C4-2B (cell line): ENCODE measurements at regions not wholly inside any gene's neighbourhood (a gene's known extent, or its start where the extent isn't known, plus 50 kb on each side); places are given as distances from the start of the nearest gene placed in this dataset.
"Not testable (repeated sequence)": the region's sequence is repeated elsewhere in the genome, so short reads cannot be mapped to it uniquely, and the experiment has no call there.

Experiments used
- H3K27ac ChIP-seq: fragments of 450-650 bp; 2 replicates; pipeline ENCODE4 v1.5.1; 2017
- CTCF ChIP-seq: fragments of 450-650 bp; conservative IDR thresholded peaks from 2 replicates; pipeline ENCODE4 v1.5.1; 2017; ENCODE audit warnings: mild to moderate bottlenecking
- ZFX ChIP-seq: fragments of 450-650 bp; IDR thresholded peaks from 2 replicates; pipeline ENCODE4 v1.6.1; 2017

GRCh38 chrX:1124531-1124930, 87.9 kb downstream of the CRLF2 start:
- no peak for TF ChIP-seq ZFX
- TF ChIP-seq CTCF: no peak

GRCh38 chrX:1122851-1123250, 89.6 kb downstream of the CRLF2 start:
- H3K27ac ChIP-seq: not testable (repeated sequence)

More at GRCh38 chrX:1124531-1124930, 87.9 kb downstream of the CRLF2 start:
- no peak overlapping the region for H3K27ac ChIP-seq

GRCh38 chrX:1119275-1119674, 93.2 kb downstream of the CRLF2 start:
- H3K27ac ChIP-seq: no peak overlapping the region
- TF ChIP-seq ZFX (no peak), CTCF (no peak)

GRCh38 chrX:1118572-1119199, 93.8 kb downstream of the CRLF2 start:
- no peak for TF ChIP-seq ZFX
- no peak for TF ChIP-seq CTCF
- no peak overlapping the region for H3K27ac ChIP-seq

- H3K27ac ChIP-seq: not testable (repeated sequence)
Observed at GRCh38 chrX:1115411-1115810, 97.0 kb downstream of the CRLF2 start.

GRCh38 chrX:1112321-1112720, 100.1 kb downstream of the CRLF2 start:
- TF ChIP-seq CTCF: no peak

GRCh38 chrX:1111601-1112300, 100.7 kb downstream of the CRLF2 start:
- H3K27ac ChIP-seq: no peak overlapping the region
- no peak for TF ChIP-seq CTCF
- TF ChIP-seq ZFX: no peak

More at GRCh38 chrX:1112321-1112720, 100.1 kb downstream of the CRLF2 start:
- H3K27ac ChIP-seq: no peak overlapping the region

- H3K27ac ChIP-seq: no peak overlapping the region
- TF ChIP-seq ZFX (no peak), CTCF (no peak)
Observed at GRCh38 chrX:1109580-1110119, 102.8 kb downstream of the CRLF2 start.
